Cardiac fibroblast (primary cell): ENCODE measurements at regions not wholly inside any gene's neighbourhood (a gene's known extent, or its start where the extent isn't known, plus 50 kb on each side); places are given as distances from the start of the nearest gene placed in this dataset.

Experiments used
- DNase-seq, 2 donors: peaks; one replicate each; pipeline versions ENCODE4 v3.0.0 to v3.0.0-alpha.2; 2010; ENCODE audit warnings: low read depth in 2 of 2
- H3K4me3 ChIP-seq, 2 donors: replicated peaks in 1 of 2; 1 replicate in 1 of 2; 2 replicates in 1 of 2; pipeline ENCODE4 v1.5.1; 2011; ENCODE audit warnings: low read depth in 2 of 2, low read length in 2 of 2, mild to moderate bottlenecking in 2 of 2, moderate library complexity in 1 of 2
- TF ChIP-seq, protein P1 (sequence below): IDR thresholded peaks from one replicate; pipeline ENCODE4 v1.5.1; 2011; ENCODE audit warnings: low read depth, mild to moderate bottlenecking, low read length, inconsistent platforms

DNA sequence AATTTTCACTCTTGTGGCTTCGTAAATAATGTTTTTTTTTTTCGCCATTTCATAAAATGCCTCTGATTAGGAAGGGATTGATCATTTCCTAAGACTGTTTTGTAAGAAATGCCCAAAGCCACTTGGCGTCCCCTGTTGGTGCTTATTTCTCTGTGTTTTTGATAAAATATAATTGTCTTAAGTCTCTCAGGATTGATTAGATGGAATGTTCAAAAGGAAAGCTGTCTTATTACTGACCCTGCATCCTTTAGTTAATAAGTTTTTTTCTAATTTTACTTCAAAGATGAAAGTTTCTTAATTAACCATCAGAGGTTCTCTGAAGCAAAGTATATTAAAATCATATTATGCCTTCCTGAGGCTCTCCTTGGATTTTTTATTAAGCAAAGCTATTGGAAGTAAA, 624.3 kb upstream of the TENM4 start:
- no peak overlapping the region for H3K4me3 ChIP-seq
- DNase-seq = no peak
- TF ChIP-seq, protein P1, sequence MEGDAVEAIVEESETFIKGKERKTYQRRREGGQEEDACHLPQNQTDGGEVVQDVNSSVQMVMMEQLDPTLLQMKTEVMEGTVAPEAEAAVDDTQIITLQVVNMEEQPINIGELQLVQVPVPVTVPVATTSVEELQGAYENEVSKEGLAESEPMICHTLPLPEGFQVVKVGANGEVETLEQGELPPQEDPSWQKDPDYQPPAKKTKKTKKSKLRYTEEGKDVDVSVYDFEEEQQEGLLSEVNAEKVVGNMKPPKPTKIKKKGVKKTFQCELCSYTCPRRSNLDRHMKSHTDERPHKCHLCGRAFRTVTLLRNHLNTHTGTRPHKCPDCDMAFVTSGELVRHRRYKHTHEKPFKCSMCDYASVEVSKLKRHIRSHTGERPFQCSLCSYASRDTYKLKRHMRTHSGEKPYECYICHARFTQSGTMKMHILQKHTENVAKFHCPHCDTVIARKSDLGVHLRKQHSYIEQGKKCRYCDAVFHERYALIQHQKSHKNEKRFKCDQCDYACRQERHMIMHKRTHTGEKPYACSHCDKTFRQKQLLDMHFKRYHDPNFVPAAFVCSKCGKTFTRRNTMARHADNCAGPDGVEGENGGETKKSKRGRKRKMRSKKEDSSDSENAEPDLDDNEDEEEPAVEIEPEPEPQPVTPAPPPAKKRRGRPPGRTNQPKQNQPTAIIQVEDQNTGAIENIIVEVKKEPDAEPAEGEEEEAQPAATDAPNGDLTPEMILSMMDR = no peak

- no peak for DNase-seq
- TF ChIP-seq, protein P1 = no peak
- no peak overlapping the region for H3K4me3 ChIP-seq
Measured at GRCh38 chr11:80061056-80061455, 620.2 kb upstream of the TENM4 start.

DNA sequence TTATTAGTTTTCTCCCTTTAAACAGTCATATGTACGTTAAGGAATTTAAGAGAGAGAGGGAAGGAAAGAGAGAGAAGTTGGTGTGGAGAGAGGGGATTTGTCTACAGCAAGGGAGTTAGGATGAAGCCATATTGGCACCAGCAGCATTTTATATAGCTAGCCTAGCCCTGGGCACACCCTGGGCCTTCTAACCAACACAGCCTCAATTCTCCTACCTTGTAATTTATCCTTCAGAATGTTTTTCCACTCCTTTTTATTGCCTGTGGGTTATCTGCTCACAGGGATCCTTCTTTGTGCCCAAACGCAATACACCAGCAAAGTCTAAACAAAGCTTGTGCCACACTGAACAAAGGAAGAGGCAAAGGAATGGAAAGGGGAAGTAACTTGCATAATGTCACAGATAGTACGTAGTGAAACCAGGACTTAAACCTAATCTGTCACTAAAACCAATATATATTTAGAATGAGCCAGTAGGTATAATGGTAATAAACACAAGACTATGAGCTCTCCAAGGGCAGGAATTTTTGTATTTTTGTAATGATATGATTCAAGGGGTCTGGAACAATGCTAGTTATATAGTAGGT, 613.8 kb upstream of the TENM4 start:
- TF ChIP-seq, protein P1 = no peak
- no peak overlapping the region for H3K4me3 ChIP-seq
- DNase-seq = no peak

- TF ChIP-seq, protein P1 = no peak
- no peak overlapping the region for H3K4me3 ChIP-seq
- DNase-seq = no peak
Measured at GRCh38 chr11:80048513-80048912, 607.7 kb upstream of the TENM4 start.

DNA sequence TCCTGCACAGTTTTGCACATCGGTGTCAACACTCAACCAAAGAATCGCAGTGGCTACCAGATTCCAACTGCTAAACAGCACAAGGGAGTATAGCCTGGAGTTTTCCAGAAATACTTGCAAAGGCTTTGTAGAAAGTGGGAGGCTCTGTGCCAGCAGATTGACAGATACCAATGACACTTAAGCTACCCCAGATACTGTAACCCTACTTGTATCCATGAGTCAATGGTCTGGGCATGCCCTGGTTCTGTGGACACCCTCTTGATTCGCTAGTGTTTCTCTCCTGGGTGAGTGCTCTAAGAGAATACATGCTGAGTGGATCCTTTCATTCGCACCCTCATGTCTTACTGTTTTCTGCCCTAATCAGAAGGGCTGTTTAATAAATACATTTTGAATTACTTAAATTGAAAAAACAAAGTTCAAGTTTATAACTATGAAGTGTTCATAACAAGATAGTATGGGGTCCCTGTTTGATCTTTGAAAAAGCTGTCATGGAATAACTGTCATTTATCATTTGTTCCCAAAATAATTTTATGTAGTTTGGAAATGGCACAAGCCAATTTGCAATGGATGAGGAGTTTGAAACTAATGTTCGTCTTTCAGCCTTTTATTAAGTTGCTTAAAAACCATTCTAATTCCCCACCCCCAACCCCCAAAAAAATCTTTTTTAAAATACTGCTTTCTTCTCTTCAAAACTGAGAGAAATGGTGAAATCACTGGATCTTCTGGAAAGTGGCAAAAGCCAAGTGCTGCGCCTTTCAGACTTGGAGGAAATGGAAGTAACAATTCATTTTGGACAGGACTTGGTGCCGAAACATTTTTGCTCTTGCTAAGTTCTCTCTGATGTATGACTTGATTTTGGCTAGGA, 600.5 kb upstream of the TENM4 start:
- no peak overlapping the region for H3K4me3 ChIP-seq
- TF ChIP-seq, protein P1 = no peak
- DNase-seq = no peak

DNA sequence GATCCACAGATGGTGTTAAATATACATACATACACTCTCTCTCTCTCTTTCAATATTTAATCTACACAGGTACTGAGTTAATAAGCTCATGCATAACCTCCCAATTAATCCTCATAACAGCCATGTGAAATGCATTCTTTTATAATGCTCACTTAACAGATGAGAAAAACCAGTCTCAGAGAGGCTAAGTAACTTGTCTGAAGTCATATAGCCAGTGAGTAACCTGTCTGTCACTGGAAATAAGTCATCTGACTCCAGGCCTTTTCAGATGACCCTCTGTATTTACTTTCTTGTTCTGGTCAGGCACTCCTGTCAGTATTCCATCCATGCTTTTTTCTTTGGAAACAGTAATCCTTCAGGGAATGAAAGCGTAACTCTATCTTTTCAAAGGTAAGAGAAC, 594.0 kb upstream of the TENM4 start:
- no peak overlapping the region for H3K4me3 ChIP-seq
- TF ChIP-seq, protein P1 = no peak
- DNase-seq = no peak
